HCT116 (cell line): ENCODE measurements at regions not wholly inside any gene's neighbourhood (a gene's known extent, or its start where the extent isn't known, plus 50 kb on each side); places are given as distances from the start of the nearest gene placed in this dataset.

Experiments
- ATAC-seq: fragments of 200-7000 bp; cut with Tn5 transposase; 2 replicates; pipeline ENCODE4 v1.9.1; 2020; ENCODE audit warnings: mild to moderate bottlenecking, moderate library complexity
- BruUV-seq: library from RNA; stranded (reverse); fragments of 400-500 nt; replicated peaks from 2 replicates; lab custom pipeline; 2021; lab: Mats Ljungman, UMichigan
- CTCF ChIA-PET: fragments of 300-600 bp; sonication (Branson Sonifier 250); formaldehyde crosslinking; loops from one replicate; lab custom pipeline; 2021; ENCODE audit warnings: antibody characterized with exemption; lab: Charles Lee
- POLR2A ChIA-PET: fragments of 300-600, 350-600 bp; sonication (Branson Sonifier 250); formaldehyde crosslinking; loops from one replicate; lab custom pipeline; 2021; ENCODE audit warnings: antibody characterized with exemption; lab: Charles Lee
- RAD21 ChIA-PET, 2 experiments: fragments of 300-600 bp; sonication (Branson Sonifier 250); formaldehyde crosslinking; loops; one replicate each; lab custom pipeline; 2023; ENCODE audit warnings: low total read pairs in 2 of 2; ENCODE audit not compliant: uncharacterized antibody in 2 of 2, unreplicated experiment in 2 of 2, low non-redundant PET in 1 of 2; lab: Charles Lee
- DNase-seq: peaks from one replicate; pipeline ENCODE4 v3.0.0-alpha.2; 2010; ENCODE audit warnings: low read depth, low spot score
- H2AFZ ChIP-seq: fragments of 200-600 bp; shearing (Covaris generic), sonication (generic); 2 replicates; pipeline ENCODE4 v1.6.1; 2017; ENCODE audit warnings: low read depth, mixed run types, mixed read lengths, antibody characterized with exemption, low read length; ENCODE audit not compliant: poor library complexity, severe bottlenecking
- H3K27ac ChIP-seq: 2 replicates; pipeline ENCODE4 v1.5.1; 2012; ENCODE audit warnings: low read depth, low read length
- H3K27me3 ChIP-seq: fragments of 200-600 bp; sonication (generic); 2 replicates; pipeline ENCODE4 v1.6.1; 2016; ENCODE audit warnings: mixed run types, low read length, mixed read lengths; ENCODE audit not compliant: insufficient read depth
- H3K36me3 ChIP-seq, 2 experiments: fragments of 200-500 bp in 1 of 2; fragments of 200-600 bp in 1 of 2; sonication (Bioruptor generic) in 1 of 2; sonication (generic) in 1 of 2; 2 replicates each; pipeline versions ENCODE4 v1.5.1 to v1.6.1; 2014 to 2016; ENCODE audit warnings: low read length in 2 of 2, inconsistent platforms in 1 of 2, mixed read lengths in 1 of 2, mixed run types in 1 of 2; ENCODE audit not compliant: insufficient read depth in 2 of 2, control insufficient read depth in 1 of 2
- H3K4me1 ChIP-seq, 2 experiments: fragments of 200-600 bp in 1 of 2; sonication (generic) in 1 of 2; 2 replicates each; pipeline versions ENCODE4 v1.5.1 to v1.6.1; 2012 to 2017; ENCODE audit warnings: low read length in 2 of 2, inconsistent platforms in 1 of 2, mild to moderate bottlenecking in 1 of 2, mixed read lengths in 1 of 2, mixed run types in 1 of 2, moderate library complexity in 1 of 2; ENCODE audit not compliant: insufficient read depth in 2 of 2, control insufficient read depth in 1 of 2
- H3K4me2 ChIP-seq: fragments of 200-600 bp; sonication (generic); 2 replicates; pipeline ENCODE4 v1.6.1; 2017; ENCODE audit warnings: mixed run types, low read length, mixed read lengths
- H3K4me3 ChIP-seq, 2 experiments: fragments of 200-600 bp in 1 of 2; sonication (generic) in 1 of 2; replicated peaks in 1 of 2; 2 replicates each; pipeline ENCODE4 v1.5.1; 2011 to 2016; ENCODE audit warnings: low read length in 2 of 2, control low read depth in 1 of 2, low read depth in 1 of 2, mild to moderate bottlenecking in 1 of 2, mixed read lengths in 1 of 2, mixed run types in 1 of 2
- H3K79me2 ChIP-seq: fragments of 200-600 bp; sonication (generic); 2 replicates; pipeline ENCODE4 v1.6.1; 2017; ENCODE audit warnings: mild to moderate bottlenecking, mixed run types, low read length, moderate library complexity, mixed read lengths; ENCODE audit not compliant: insufficient read depth
- H3K9ac ChIP-seq: fragments of 200-600 bp; sonication (generic); 2 replicates; pipeline ENCODE4 v1.6.1; 2016; ENCODE audit warnings: low read length, mixed read lengths
- H3K9me2 ChIP-seq: fragments of 200-600 bp; sonication (generic), shearing (Covaris generic); 2 replicates; pipeline ENCODE4 v1.6.1; 2017; ENCODE audit warnings: mixed run types, mild to moderate bottlenecking, moderate library complexity; ENCODE audit not compliant: insufficient read depth
- H3K9me3 ChIP-seq, 2 experiments: fragments of 200-500 bp in 1 of 2; fragments of 200-600 bp in 1 of 2; sonication (Bioruptor generic) in 1 of 2; sonication (generic) in 1 of 2; 2 replicates each; pipeline ENCODE4 v1.6.1; 2014 to 2017; ENCODE audit warnings: low read length in 2 of 2, mixed read lengths in 2 of 2, inconsistent platforms in 1 of 2, low read depth in 1 of 2, mild to moderate bottlenecking in 1 of 2, mixed run types in 1 of 2, moderate library complexity in 1 of 2; ENCODE audit not compliant: control insufficient read depth in 1 of 2, insufficient read depth in 1 of 2
- H4K20me1 ChIP-seq: fragments of 200-600 bp; sonication (generic), shearing (Covaris generic); 2 replicates; pipeline ENCODE4 v1.6.1; 2017; ENCODE audit warnings: mixed run types, mild to moderate bottlenecking, moderate library complexity; ENCODE audit not compliant: insufficient read depth
- EGR1 ChIP-seq: IDR thresholded peaks from 2 replicates; pipeline ENCODE4 v1.6.1; 2012; ENCODE audit warnings: low read depth
- ELF1 ChIP-seq: IDR thresholded peaks from 2 replicates; pipeline ENCODE4 v1.6.1; 2012; ENCODE audit warnings: low read depth, borderline replicate concordance
- EZH2phosphoT487 ChIP-seq: fragments of 200-600 bp; IDR thresholded peaks from 2 replicates; pipeline ENCODE4 v1.6.1; 2018; ENCODE audit warnings: antibody characterized with exemption, borderline replicate concordance
- FOSL1 ChIP-seq: IDR thresholded peaks from 2 replicates; pipeline ENCODE4 v1.6.1; 2012; ENCODE audit warnings: low read depth
- REST ChIP-seq: IDR thresholded peaks from 2 replicates; pipeline ENCODE4 v1.6.1; 2012; ENCODE audit warnings: low read depth
- SIN3A ChIP-seq: IDR thresholded peaks from 2 replicates; pipeline ENCODE4 v1.6.1; 2012; ENCODE audit warnings: low read depth
- SP1 ChIP-seq: IDR thresholded peaks from 2 replicates; pipeline ENCODE4 v1.6.1; 2012; ENCODE audit warnings: low read depth
- SRF ChIP-seq: IDR thresholded peaks from 2 replicates; pipeline ENCODE4 v1.6.1; 2012; ENCODE audit warnings: low read depth
- TCF7L2 ChIP-seq: IDR thresholded peaks from 2 replicates; pipeline ENCODE4 v1.7.0; 2011; ENCODE audit warnings: borderline replicate concordance, inconsistent platforms; ENCODE audit not compliant: insufficient read depth, insufficient read length; ENCODE audit errors: extremely low read depth
- ZBTB33 ChIP-seq: IDR thresholded peaks from 2 replicates; pipeline ENCODE4 v1.6.1; 2011; ENCODE audit warnings: mild to moderate bottlenecking, low read length, moderate library complexity; ENCODE audit not compliant: insufficient replicate concordance; ENCODE audit errors: extremely low read depth
- ZFX ChIP-seq: fragments of 450-650 bp; IDR thresholded peaks from 2 replicates; pipeline ENCODE4 v1.6.1; 2017
- ZNF274 ChIP-seq: fragments of 200-500 bp; sonication (Bioruptor generic); IDR thresholded peaks from 2 replicates; pipeline ENCODE4 v1.6.1; 2014; ENCODE audit warnings: mild to moderate bottlenecking, low read depth, low read length, inconsistent platforms
- intact Hi-C: fragments of 100-400 bp; cut with micrococcal nuclease; formaldehyde crosslinking; loops from 2 replicates; pipeline ENCODE4 v1.10.0; 2022
- TF ChIP-seq, protein P1 (sequence below), 3 experiments: fragments of 200-600 bp in 1 of 3; sonication (generic) in 1 of 3; IDR thresholded peaks in 2 of 3; conservative IDR thresholded peaks in 1 of 3; 2 replicates each; pipeline ENCODE4 v1.5.1; 2012 to 2017; ENCODE audit warnings: low read depth in 2 of 3, low read length in 2 of 3, antibody characterized with exemption in 1 of 3, borderline replicate concordance in 1 of 3, control low read depth in 1 of 3, mild to moderate bottlenecking in 1 of 3, mixed read lengths in 1 of 3, mixed run types in 1 of 3, moderate library complexity in 1 of 3; ENCODE audit not compliant: insufficient read depth in 1 of 3
- TF ChIP-seq, protein P2 (sequence below): IDR thresholded peaks from 2 replicates; pipeline ENCODE4 v1.6.1; 2012
- TF ChIP-seq, protein P3 (sequence below): IDR thresholded peaks from 2 replicates; pipeline ENCODE4 v1.6.1; 2012

DNA sequence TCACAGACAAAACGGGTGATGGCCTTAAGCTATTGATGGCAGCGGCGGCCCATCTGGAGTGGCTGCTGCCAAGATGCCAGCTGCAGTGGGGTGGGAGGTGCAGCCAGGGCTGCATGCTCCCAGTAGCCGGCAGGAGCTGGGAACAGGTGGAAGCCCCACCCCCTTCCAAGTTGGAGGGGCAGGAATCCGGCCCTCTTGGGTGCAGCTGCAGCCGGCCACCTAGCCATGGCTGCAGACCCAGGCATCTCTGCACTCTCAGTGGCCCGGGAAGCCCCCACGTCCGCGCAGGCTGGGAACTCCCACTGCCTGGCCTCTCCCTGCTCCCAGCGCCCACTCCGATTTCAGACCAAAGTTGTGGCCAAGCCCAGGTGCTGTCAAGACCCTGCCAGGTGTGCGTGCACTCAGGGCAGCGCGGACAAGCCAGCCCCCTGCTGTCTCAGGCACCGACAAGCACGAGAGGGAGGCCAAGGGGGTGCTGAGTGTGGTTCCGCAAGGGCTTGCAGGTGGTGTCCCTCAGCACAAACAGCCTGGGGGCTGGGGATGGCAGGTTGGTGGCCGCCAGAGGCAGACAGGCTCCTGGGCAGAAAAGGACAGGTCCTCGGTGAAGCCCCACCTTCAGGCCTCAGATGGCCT, 115.1 kb upstream of the TSLP start:
- Histone ChIP-seq H3K79me2 (no peaks in the 10 kb centered on the region), H3K4me1 (no peaks in the 10 kb centered on the region), H2AFZ (no peak overlapping the region), H3K9me2 (no peaks in the 10 kb centered on the region), H3K9me3 (no peaks in the 10 kb centered on the region), H3K27me3 (no peaks in the 10 kb centered on the region), H4K20me1 (no peaks in the 10 kb centered on the region), H3K4me2 (no peak overlapping the region), H3K9ac (no peak overlapping the region), H3K36me3 (no peaks in the 10 kb centered on the region), H3K4me3 (no peak overlapping the region), H3K27ac (no peak overlapping the region)
- ChIA-PET POLR2A (no interaction called here), CTCF (no interaction called here), RAD21 (no interaction called here)
- BruUV-seq: no TSS peak
- intact Hi-C loops: no loop called here
- TF ChIP-seq EGR1 (no peak), FOSL1 (no peak), SIN3A (no peak), ELF1 (no peak), TCF7L2 (no peak), EZH2phosphoT487 (no peak), ZFX (no peak), SRF (no peak), REST (no peak), SP1 (no peak), ZNF274 (no peak), ZBTB33 (no peak)
- TF ChIP-seq, protein P1, sequence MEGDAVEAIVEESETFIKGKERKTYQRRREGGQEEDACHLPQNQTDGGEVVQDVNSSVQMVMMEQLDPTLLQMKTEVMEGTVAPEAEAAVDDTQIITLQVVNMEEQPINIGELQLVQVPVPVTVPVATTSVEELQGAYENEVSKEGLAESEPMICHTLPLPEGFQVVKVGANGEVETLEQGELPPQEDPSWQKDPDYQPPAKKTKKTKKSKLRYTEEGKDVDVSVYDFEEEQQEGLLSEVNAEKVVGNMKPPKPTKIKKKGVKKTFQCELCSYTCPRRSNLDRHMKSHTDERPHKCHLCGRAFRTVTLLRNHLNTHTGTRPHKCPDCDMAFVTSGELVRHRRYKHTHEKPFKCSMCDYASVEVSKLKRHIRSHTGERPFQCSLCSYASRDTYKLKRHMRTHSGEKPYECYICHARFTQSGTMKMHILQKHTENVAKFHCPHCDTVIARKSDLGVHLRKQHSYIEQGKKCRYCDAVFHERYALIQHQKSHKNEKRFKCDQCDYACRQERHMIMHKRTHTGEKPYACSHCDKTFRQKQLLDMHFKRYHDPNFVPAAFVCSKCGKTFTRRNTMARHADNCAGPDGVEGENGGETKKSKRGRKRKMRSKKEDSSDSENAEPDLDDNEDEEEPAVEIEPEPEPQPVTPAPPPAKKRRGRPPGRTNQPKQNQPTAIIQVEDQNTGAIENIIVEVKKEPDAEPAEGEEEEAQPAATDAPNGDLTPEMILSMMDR (IDR thresholded peaks at IDR 0.05 in 2 of 3, conservative IDR thresholded peaks at IDR 0.05 in 1 of 3; ENCODE audit: borderline replicate concordance in 1 of 3, insufficient read depth in 1 of 3, low read depth in 2 of 3, low read length in 2 of 3): no peak
- TF ChIP-seq, protein P2, sequence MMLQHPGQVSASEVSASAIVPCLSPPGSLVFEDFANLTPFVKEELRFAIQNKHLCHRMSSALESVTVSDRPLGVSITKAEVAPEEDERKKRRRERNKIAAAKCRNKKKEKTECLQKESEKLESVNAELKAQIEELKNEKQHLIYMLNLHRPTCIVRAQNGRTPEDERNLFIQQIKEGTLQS: no peak
- TF ChIP-seq, protein P3, sequence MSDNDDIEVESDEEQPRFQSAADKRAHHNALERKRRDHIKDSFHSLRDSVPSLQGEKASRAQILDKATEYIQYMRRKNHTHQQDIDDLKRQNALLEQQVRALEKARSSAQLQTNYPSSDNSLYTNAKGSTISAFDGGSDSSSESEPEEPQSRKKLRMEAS: no peak
- ATAC-seq (no peak), DNase-seq (no peak)
